Calu3 (cell line): ENCODE measurements at regions not wholly inside any gene's neighbourhood (a gene's known extent, or its start where the extent isn't known, plus 50 kb on each side); places are given as distances from the start of the nearest gene placed in this dataset.
A peak's percentile ranks its signal among the peaks of the same experiment; 100 is the strongest.
"Not testable (repeated sequence)": the region's sequence is repeated elsewhere in the genome, so short reads cannot be mapped to it uniquely, and the experiment has no call there.

ENCODE experiments used
- BruUV-seq: library from RNA; stranded (reverse); fragments of 400-500 nt; replicated peaks from 2 replicates; lab custom pipeline; 2021; lab: Mats Ljungman, UMichigan
- CTCF ChIA-PET: fragments of 300-600 bp; sonication (Branson Sonifier 250); formaldehyde crosslinking; loops from one replicate; lab custom pipeline; 2022; ENCODE audit warnings: antibody characterized with exemption; lab: Charles Lee
- DNase-seq: peaks from one replicate; pipeline ENCODE4 v3.0.0; 2022
- H3K27ac Mint-ChIP-seq: one replicate; pipeline ENCODE4 v1.8.0; 2022; ENCODE audit warnings: mixed read lengths; ENCODE audit not compliant: unreplicated experiment
- H3K27me3 Mint-ChIP-seq: one replicate; pipeline ENCODE4 v1.8.0; 2022; ENCODE audit warnings: mixed read lengths; ENCODE audit not compliant: unreplicated experiment
- H3K36me3 Mint-ChIP-seq: one replicate; pipeline ENCODE4 v1.8.0; 2022; ENCODE audit warnings: mild to moderate bottlenecking, moderate library complexity, mixed read lengths; ENCODE audit not compliant: insufficient read depth, unreplicated experiment
- H3K4me1 Mint-ChIP-seq: one replicate; pipeline ENCODE4 v1.8.0; 2022; ENCODE audit warnings: mild to moderate bottlenecking, low read depth, mixed read lengths; ENCODE audit not compliant: unreplicated experiment
- H3K4me3 Mint-ChIP-seq: one replicate; pipeline ENCODE4 v1.8.0; 2022; ENCODE audit warnings: mild to moderate bottlenecking, low read depth, moderate library complexity, mixed read lengths; ENCODE audit not compliant: unreplicated experiment
- H3K9me3 Mint-ChIP-seq: one replicate; pipeline ENCODE4 v1.8.0; 2022; ENCODE audit warnings: low read depth, mixed read lengths; ENCODE audit not compliant: unreplicated experiment
- intact Hi-C: fragments of 100-400 bp; cut with micrococcal nuclease; formaldehyde crosslinking; loops from one replicate; pipeline ENCODE4 v1.10.0; 2022; ENCODE audit not compliant: unreplicated experiment
- TF ChIP-seq, protein P1 (sequence below): fragments of 200-600 bp; IDR thresholded peaks from one replicate; pipeline ENCODE4 v1.8.0; 2022; ENCODE audit warnings: antibody characterized with exemption; ENCODE audit not compliant: unreplicated experiment

GRCh38 chr19:20453425-20453935 lies 112.1 kb downstream of the ZNF737 start:
- DNase-seq: no peak
- CTCF ChIA-PET: no interaction called here
- Mint-ChIP-seq H3K36me3 (no peaks in the 10 kb centered on the region), H3K4me3 (no peak overlapping the region), H3K27me3 (no peaks in the 10 kb centered on the region), H3K27ac (no peak overlapping the region), H3K9me3 (no peaks in the 10 kb centered on the region), H3K4me1 (no peaks in the 10 kb centered on the region)
- intact Hi-C loops: no loop called here
- TF ChIP-seq, protein P1, sequence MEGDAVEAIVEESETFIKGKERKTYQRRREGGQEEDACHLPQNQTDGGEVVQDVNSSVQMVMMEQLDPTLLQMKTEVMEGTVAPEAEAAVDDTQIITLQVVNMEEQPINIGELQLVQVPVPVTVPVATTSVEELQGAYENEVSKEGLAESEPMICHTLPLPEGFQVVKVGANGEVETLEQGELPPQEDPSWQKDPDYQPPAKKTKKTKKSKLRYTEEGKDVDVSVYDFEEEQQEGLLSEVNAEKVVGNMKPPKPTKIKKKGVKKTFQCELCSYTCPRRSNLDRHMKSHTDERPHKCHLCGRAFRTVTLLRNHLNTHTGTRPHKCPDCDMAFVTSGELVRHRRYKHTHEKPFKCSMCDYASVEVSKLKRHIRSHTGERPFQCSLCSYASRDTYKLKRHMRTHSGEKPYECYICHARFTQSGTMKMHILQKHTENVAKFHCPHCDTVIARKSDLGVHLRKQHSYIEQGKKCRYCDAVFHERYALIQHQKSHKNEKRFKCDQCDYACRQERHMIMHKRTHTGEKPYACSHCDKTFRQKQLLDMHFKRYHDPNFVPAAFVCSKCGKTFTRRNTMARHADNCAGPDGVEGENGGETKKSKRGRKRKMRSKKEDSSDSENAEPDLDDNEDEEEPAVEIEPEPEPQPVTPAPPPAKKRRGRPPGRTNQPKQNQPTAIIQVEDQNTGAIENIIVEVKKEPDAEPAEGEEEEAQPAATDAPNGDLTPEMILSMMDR: no peak
- no TSS peak for BruUV-seq

DNA sequence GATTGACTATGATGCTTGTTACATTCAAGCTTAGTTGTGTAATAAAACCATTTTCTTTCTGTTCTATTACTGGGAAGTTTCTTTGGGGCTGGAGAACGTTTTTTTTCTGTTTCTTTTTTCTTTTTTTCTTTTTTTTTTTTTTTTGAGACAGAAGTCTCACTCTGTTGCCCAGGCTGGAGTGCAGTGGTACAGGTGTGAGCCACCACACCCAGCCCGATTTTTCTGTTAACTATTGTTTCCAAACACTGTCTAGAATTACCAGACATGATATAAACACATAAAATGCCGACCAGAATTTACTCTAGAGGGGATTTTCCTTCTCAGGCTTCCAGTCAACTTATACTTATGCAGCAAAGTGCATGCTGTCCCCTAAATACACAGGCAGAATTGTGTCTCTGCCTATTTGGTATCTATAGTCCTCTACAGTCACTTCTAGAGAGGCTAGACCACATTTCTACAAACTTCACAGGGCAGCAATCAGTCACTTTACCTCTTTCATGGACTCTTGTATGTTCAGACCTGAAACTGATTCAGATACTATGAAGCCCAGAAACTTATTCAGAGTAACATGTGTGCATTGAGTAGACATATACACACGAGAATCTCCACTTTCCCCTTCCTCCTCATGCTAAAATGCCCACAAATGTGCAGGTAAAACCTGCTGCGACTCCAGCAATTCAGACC lies 121.2 kb downstream of the ZNF737 start:
- no peak overlapping the region for H3K27ac Mint-ChIP-seq
- CTCF ChIA-PET: interaction anchor here (0.6 kb wide), 1 partner anchor 927 kb away, joined by 5 read pairs; no protein-coding TSS in a partner anchor
- H3K4me3 Mint-ChIP-seq: no peak overlapping the region
- no peak for DNase-seq
- BruUV-seq: no TSS peak
- H3K27me3 Mint-ChIP-seq: no peaks in the 10 kb centered on the region
- H3K36me3 Mint-ChIP-seq: no peaks in the 10 kb centered on the region
- H3K4me1 Mint-ChIP-seq: no peaks in the 10 kb centered on the region
- intact Hi-C loops: no loop called here
- TF ChIP-seq, protein P1: no peak
- peaks cover 2% of the 10 kb centered on the region for H3K9me3 Mint-ChIP-seq

DNA sequence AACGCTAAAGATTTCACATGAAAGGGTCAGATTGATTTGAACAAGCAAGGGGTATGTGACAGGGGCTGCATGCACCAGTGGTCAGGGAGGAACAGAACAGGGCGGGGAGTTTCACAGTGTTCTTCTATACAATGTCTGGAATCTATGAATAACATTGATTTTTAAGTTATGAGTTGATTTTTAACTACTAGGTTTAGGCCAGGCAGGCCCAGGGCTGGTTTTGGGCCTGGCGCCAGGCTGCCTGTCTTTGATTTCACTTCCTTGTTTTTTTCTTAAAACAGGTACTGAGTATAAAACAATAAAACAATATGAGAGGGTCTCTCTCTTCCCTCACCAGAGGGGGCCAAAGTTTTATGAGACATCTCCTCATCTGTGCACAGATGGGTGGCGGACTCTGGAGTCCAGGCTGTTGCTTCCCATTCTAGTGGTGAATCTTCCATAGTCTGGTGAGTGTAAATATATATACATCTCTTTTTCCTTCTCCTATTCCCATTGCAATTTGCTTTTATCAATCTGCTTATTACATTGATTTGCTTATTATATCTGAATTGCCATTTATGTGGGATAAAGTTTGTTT lies 133.2 kb downstream of the ZNF737 start:
- H3K27me3 Mint-ChIP-seq, H3K36me3 Mint-ChIP-seq, BruUV-seq, H3K4me3 Mint-ChIP-seq, intact Hi-C loops, H3K27ac Mint-ChIP-seq, H3K4me1 Mint-ChIP-seq, CTCF ChIA-PET, H3K9me3 Mint-ChIP-seq: not testable (repeated sequence)
- peak; percentile 13 for DNase-seq

- Mint-ChIP-seq H3K4me1 (no peaks in the 10 kb centered on the region), H3K36me3 (no peaks in the 10 kb centered on the region), H3K9me3 (no peaks in the 10 kb centered on the region), H3K27me3 (no peaks in the 10 kb centered on the region), H3K4me3 (no peak overlapping the region), H3K27ac (no peak overlapping the region)
- no TSS peak for BruUV-seq
- DNase-seq: no peak
- intact Hi-C loops: no loop called here
- CTCF ChIA-PET: no interaction called here
- TF ChIP-seq, protein P1: no peak
Observed at GRCh38 chr19:20431826-20432225, 133.8 kb downstream of the ZNF737 start.
